DOHH2 (cell line): ENCODE measurements at regions not wholly inside any gene's neighbourhood (a gene's known extent, or its start where the extent isn't known, plus 50 kb on each side); places are given as distances from the start of the nearest gene placed in this dataset.

Source experiments
- EZH2phosphoT487 ChIP-seq: fragments of 200-600 bp; sonication (generic); IDR thresholded peaks from 2 replicates; pipeline ENCODE4 v1.6.1; 2017; ENCODE audit warnings: borderline replicate concordance, mild to moderate bottlenecking, antibody characterized with exemption, low read length, moderate library complexity, mixed read lengths
- TF ChIP-seq, protein P1 (sequence below): fragments of 200-600 bp; sonication (generic); IDR thresholded peaks from one replicate; pipeline ENCODE4 v1.5.1; 2014; ENCODE audit warnings: antibody characterized with exemption, mild to moderate bottlenecking, low read depth, low read length; ENCODE audit not compliant: poor library complexity, severe bottlenecking

DNA sequence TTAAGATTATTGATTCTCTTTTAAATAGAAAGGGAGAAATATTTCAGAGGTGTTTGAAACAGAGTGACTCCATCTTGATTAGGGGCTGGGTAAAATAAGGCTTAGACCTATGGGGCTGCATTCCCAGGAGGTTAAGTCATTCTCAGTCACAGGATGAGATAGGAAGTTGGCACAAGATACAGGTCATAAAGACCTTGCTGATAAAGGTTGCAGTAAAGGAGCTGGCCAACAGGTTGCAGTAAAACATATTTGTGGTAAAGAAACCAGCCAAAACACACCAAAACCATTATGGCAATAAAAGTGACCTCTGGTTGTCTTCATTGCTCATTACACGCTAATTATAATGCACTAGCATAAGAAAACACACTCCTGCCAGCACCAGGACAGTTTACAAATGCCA, 165.0 kb downstream of the SPIN4 start:
- TF ChIP-seq, protein P1, sequence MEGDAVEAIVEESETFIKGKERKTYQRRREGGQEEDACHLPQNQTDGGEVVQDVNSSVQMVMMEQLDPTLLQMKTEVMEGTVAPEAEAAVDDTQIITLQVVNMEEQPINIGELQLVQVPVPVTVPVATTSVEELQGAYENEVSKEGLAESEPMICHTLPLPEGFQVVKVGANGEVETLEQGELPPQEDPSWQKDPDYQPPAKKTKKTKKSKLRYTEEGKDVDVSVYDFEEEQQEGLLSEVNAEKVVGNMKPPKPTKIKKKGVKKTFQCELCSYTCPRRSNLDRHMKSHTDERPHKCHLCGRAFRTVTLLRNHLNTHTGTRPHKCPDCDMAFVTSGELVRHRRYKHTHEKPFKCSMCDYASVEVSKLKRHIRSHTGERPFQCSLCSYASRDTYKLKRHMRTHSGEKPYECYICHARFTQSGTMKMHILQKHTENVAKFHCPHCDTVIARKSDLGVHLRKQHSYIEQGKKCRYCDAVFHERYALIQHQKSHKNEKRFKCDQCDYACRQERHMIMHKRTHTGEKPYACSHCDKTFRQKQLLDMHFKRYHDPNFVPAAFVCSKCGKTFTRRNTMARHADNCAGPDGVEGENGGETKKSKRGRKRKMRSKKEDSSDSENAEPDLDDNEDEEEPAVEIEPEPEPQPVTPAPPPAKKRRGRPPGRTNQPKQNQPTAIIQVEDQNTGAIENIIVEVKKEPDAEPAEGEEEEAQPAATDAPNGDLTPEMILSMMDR: no peak
- TF ChIP-seq EZH2phosphoT487: no peak
